ENCODE measurements at regions not wholly inside any gene's neighbourhood (a gene's known extent, or its start where the extent isn't known, plus 50 kb on each side); places are given as distances from the start of the nearest gene placed in this dataset.

GRCh38 chr6:80594461-80594860 is 488.0 kb downstream of the BCKDHB start:
- TF ChIP-seq, protein P1, sequence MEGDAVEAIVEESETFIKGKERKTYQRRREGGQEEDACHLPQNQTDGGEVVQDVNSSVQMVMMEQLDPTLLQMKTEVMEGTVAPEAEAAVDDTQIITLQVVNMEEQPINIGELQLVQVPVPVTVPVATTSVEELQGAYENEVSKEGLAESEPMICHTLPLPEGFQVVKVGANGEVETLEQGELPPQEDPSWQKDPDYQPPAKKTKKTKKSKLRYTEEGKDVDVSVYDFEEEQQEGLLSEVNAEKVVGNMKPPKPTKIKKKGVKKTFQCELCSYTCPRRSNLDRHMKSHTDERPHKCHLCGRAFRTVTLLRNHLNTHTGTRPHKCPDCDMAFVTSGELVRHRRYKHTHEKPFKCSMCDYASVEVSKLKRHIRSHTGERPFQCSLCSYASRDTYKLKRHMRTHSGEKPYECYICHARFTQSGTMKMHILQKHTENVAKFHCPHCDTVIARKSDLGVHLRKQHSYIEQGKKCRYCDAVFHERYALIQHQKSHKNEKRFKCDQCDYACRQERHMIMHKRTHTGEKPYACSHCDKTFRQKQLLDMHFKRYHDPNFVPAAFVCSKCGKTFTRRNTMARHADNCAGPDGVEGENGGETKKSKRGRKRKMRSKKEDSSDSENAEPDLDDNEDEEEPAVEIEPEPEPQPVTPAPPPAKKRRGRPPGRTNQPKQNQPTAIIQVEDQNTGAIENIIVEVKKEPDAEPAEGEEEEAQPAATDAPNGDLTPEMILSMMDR (IDR thresholded peaks at IDR 0.05): no peak
- TF ChIP-seq POLR2A (IDR thresholded peaks at IDR 0.05): no peak
- TF ChIP-seq EP300 (IDR thresholded peaks at IDR 0.05): no peak

All from stomach (tissue), 4 donors.